Middle frontal gyrus (tissue), 1 donor: ENCODE measurements at regions not wholly inside any gene's neighbourhood (a gene's known extent, or its start where the extent isn't known, plus 50 kb on each side); places are given as distances from the start of the nearest gene placed in this dataset.

Experiments
- DNase-seq: peaks from one replicate; pipeline ENCODE4 v3.0.0-alpha.2; 2015; ENCODE audit warnings: low spot score; ENCODE audit errors: extremely low spot score

GRCh38 chrX:39324233-39324930, 523.1 kb downstream of the MID1IP1 start:
- DNase-seq, result no peak

GRCh38 chrX:39327255-39327654, 526.0 kb downstream of the MID1IP1 start:
- no peak for DNase-seq

- DNase-seq, result no peak
These were observed 526.4 kb downstream of the MID1IP1 start for GRCh38 chrX:39327705-39328104.

- DNase-seq, result no peak
These were observed 527.4 kb downstream of the MID1IP1 start for GRCh38 chrX:39328661-39329060.

GRCh38 chrX:39331082-39331704, 529.9 kb downstream of the MID1IP1 start:
- no peak for DNase-seq

GRCh38 chrX:39333451-39333850, 532.2 kb downstream of the MID1IP1 start:
- DNase-seq, result no peak

GRCh38 chrX:39335513-39336235, 534.4 kb downstream of the MID1IP1 start:
- no peak for DNase-seq

GRCh38 chrX:39336671-39337311, 535.5 kb downstream of the MID1IP1 start:
- DNase-seq, result no peak

GRCh38 chrX:39337451-39337850, 536.2 kb downstream of the MID1IP1 start:
- DNase-seq, result no peak

- DNase-seq, result no peak
These were observed 537.3 kb downstream of the MID1IP1 start for GRCh38 chrX:39338583-39338982.

GRCh38 chrX:39356119-39356807, 555.0 kb downstream of the MID1IP1 start:
- DNase-seq, result no peak

GRCh38 chrX:39360101-39360500, 558.8 kb downstream of the MID1IP1 start:
- DNase-seq, result no peak

GRCh38 chrX:39361736-39362135, 560.5 kb downstream of the MID1IP1 start:
- DNase-seq, result no peak

GRCh38 chrX:39367416-39367815, 566.2 kb downstream of the MID1IP1 start:
- DNase-seq, result no peak

- no peak for DNase-seq
These were observed 570.9 kb downstream of the MID1IP1 start for GRCh38 chrX:39372115-39372514.

- no peak for DNase-seq
These were observed 575.9 kb downstream of the MID1IP1 start for GRCh38 chrX:39377157-39377556.

- no peak for DNase-seq
These were observed 576.5 kb downstream of the MID1IP1 start for GRCh38 chrX:39377773-39378172.

GRCh38 chrX:39381422-39381821, 580.2 kb downstream of the MID1IP1 start:
- DNase-seq, result no peak

GRCh38 chrX:39384996-39385395, 583.7 kb downstream of the MID1IP1 start:
- no peak for DNase-seq

GRCh38 chrX:39388730-39389129, 587.5 kb downstream of the MID1IP1 start:
- no peak for DNase-seq

- no peak for DNase-seq
These were observed 595.2 kb downstream of the MID1IP1 start for GRCh38 chrX:39396358-39396995.
